Osteocyte (in vitro differentiated cells): ENCODE measurements at regions not wholly inside any gene's neighbourhood (a gene's known extent, or its start where the extent isn't known, plus 50 kb on each side); places are given as distances from the start of the nearest gene placed in this dataset.

ENCODE experiments used
- DNase-seq: peaks from one replicate; pipeline ENCODE4 v3.0.0; 2021; ENCODE audit warnings: mixed read lengths; ENCODE audit not compliant: unreplicated experiment; ENCODE audit errors: extremely low spot score
- H3K27ac Mint-ChIP-seq: one replicate; pipeline ENCODE4 v1.8.0; 2021; ENCODE audit warnings: mild to moderate bottlenecking, mixed read lengths; ENCODE audit not compliant: unreplicated experiment
- H3K27me3 Mint-ChIP-seq: one replicate; pipeline ENCODE4 v1.8.0; 2021; ENCODE audit warnings: mixed read lengths; ENCODE audit not compliant: unreplicated experiment
- H3K36me3 Mint-ChIP-seq: one replicate; pipeline ENCODE4 v1.8.0; 2021; ENCODE audit warnings: mixed read lengths; ENCODE audit not compliant: unreplicated experiment
- H3K4me1 Mint-ChIP-seq: one replicate; pipeline ENCODE4 v1.8.0; 2021; ENCODE audit warnings: mixed read lengths; ENCODE audit not compliant: unreplicated experiment
- H3K4me3 Mint-ChIP-seq: one replicate; pipeline ENCODE4 v1.8.0; 2021; ENCODE audit warnings: mild to moderate bottlenecking, moderate library complexity, mixed read lengths; ENCODE audit not compliant: unreplicated experiment
- H3K9me3 Mint-ChIP-seq: one replicate; pipeline ENCODE4 v1.8.0; 2021; ENCODE audit warnings: mixed read lengths; ENCODE audit not compliant: unreplicated experiment
- CTCF ChIP-seq: fragments of 200-600 bp; sonication (generic); IDR thresholded peaks from 2 replicates; pipeline ENCODE4 v1.5.0; 2021; ENCODE audit warnings: antibody characterized with exemption, mild to moderate bottlenecking, moderate library complexity

- peaks cover 37% of the 10 kb centered on the region for H3K27me3 Mint-ChIP-seq
- no peaks in the 10 kb centered on the region for H3K9me3 Mint-ChIP-seq
- no peak for DNase-seq
- no peak for TF ChIP-seq CTCF
- H3K4me3 Mint-ChIP-seq, result no peak overlapping the region
- no peak overlapping the region for H3K27ac Mint-ChIP-seq
- no peaks in the 10 kb centered on the region for H3K36me3 Mint-ChIP-seq
- H3K4me1 Mint-ChIP-seq, result no peaks in the 10 kb centered on the region
Observed at GRCh38 chr11:11732116-11732515, 109.7 kb upstream of the USP47 start.

- TF ChIP-seq CTCF, result no peak
- Mint-ChIP-seq H3K27me3 (peaks cover 42% of the 10 kb centered on the region), H3K4me3 (no peak overlapping the region), H3K36me3 (no peaks in the 10 kb centered on the region), H3K4me1 (no peaks in the 10 kb centered on the region), H3K27ac (no peak overlapping the region), H3K9me3 (no peaks in the 10 kb centered on the region)
- no peak for DNase-seq
Observed at GRCh38 chr11:11731311-11732083, 109.7 kb upstream of the GALNT18 start.

GRCh38 chr11:11728386-11728785 is 106.6 kb upstream of the GALNT18 start:
- TF ChIP-seq CTCF, result no peak
- no peaks in the 10 kb centered on the region for H3K4me1 Mint-ChIP-seq
- H3K27me3 Mint-ChIP-seq, result peaks cover 54% of the 10 kb centered on the region
- H3K36me3 Mint-ChIP-seq, result no peaks in the 10 kb centered on the region
- H3K9me3 Mint-ChIP-seq, result no peaks in the 10 kb centered on the region
- H3K27ac Mint-ChIP-seq, result no peak overlapping the region
- no peak overlapping the region for H3K4me3 Mint-ChIP-seq
- no peak for DNase-seq

GRCh38 chr11:11725438-11725837 is 103.6 kb upstream of the GALNT18 start:
- peaks cover 8% of the 10 kb centered on the region for H3K9me3 Mint-ChIP-seq
- no peak overlapping the region for H3K4me3 Mint-ChIP-seq
- no peak for TF ChIP-seq CTCF
- no peaks in the 10 kb centered on the region for H3K36me3 Mint-ChIP-seq
- H3K27me3 Mint-ChIP-seq, result peaks cover 45% of the 10 kb centered on the region
- DNase-seq, result no peak
- no peak overlapping the region for H3K27ac Mint-ChIP-seq
- H3K4me1 Mint-ChIP-seq, result no peaks in the 10 kb centered on the region

DNA sequence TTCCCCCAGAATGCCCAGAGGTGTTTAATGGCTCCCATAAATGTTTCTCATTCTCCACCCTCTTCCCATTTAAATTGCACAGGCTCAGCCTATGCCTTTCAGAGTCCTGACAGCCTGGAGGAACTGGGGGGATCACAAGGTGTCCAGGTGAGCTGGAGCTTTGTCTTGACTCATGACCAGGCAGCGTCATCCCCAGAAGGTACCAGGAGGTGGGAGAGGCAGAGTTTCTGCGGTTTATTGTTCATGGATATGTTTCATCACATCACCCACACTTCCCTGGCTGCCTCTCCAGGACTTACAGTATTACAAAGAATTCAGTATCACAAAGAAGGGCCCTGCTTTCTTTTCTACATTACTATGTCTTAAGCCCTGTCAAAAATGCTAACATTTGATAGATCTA is 103.2 kb upstream of the GALNT18 start:
- Mint-ChIP-seq H3K4me1 (no peaks in the 10 kb centered on the region), H3K9me3 (peaks cover 8% of the 10 kb centered on the region), H3K36me3 (no peaks in the 10 kb centered on the region), H3K27ac (no peak overlapping the region), H3K27me3 (peaks cover 45% of the 10 kb centered on the region), H3K4me3 (no peak overlapping the region)
- no peak for DNase-seq
- no peak for TF ChIP-seq CTCF
